Activated T-helper 1 cell treated with anti-CD3 and anti-CD28 coated beads, Interleukin-2, amount 50 U/mL, for 16 hours (primary cell): ENCODE measurements at regions not wholly inside any gene's neighbourhood (a gene's known extent, or its start where the extent isn't known, plus 50 kb on each side); places are given as distances from the start of the nearest gene placed in this dataset.
"Not testable (repeated sequence)": the region's sequence is repeated elsewhere in the genome, so short reads cannot be mapped to it uniquely, and the experiment has no call there.

Experiments used
- DNase-seq, 2 donors: peaks; one replicate each; pipeline ENCODE4 v3.0.0-alpha.2; 2020; ENCODE audit warnings: low read depth in 1 of 2, low spot score in 1 of 2

- no peak for DNase-seq
Observed at GRCh38 chr2:145906354-145906753, 1386.4 kb upstream of the ZEB2 start.

- DNase-seq: no peak
Observed at GRCh38 chr2:145905371-145905770, 1385.5 kb upstream of the ZEB2 start.

- DNase-seq: no peak
Observed at GRCh38 chr2:145897151-145897550, 1377.2 kb upstream of the ZEB2 start.

GRCh38 chr2:145887915-145888314 lies 1368.0 kb upstream of the ZEB2 start:
- no peak for DNase-seq

- DNase-seq: not testable (repeated sequence)
Observed at GRCh38 chr2:145880997-145881396, 1361.1 kb upstream of the ZEB2 start.

GRCh38 chr2:145875016-145875415 lies 1355.1 kb upstream of the ZEB2 start:
- DNase-seq: no peak

- DNase-seq: no peak
Observed at GRCh38 chr2:145874466-145874865, 1354.5 kb upstream of the ZEB2 start.

GRCh38 chr2:145864501-145864900 lies 1344.6 kb upstream of the ZEB2 start:
- DNase-seq: no peak

- DNase-seq: no peak
Observed at GRCh38 chr2:145861940-145862339, 1342.0 kb upstream of the ZEB2 start.

- no peak for DNase-seq
Observed at GRCh38 chr2:145860083-145860482, 1340.2 kb upstream of the ZEB2 start.

- no peak for DNase-seq
Observed at GRCh38 chr2:145855142-145855541, 1335.2 kb upstream of the ZEB2 start.

- DNase-seq: no peak
Observed at GRCh38 chr2:145854039-145854755, 1334.3 kb upstream of the ZEB2 start.

GRCh38 chr2:145851730-145852129 lies 1331.8 kb upstream of the ZEB2 start:
- no peak for DNase-seq

GRCh38 chr2:145849466-145849865 lies 1329.5 kb upstream of the ZEB2 start:
- DNase-seq: no peak

GRCh38 chr2:145846982-145847381 lies 1327.1 kb upstream of the ZEB2 start:
- DNase-seq: no peak

GRCh38 chr2:145845923-145846322 lies 1326.0 kb upstream of the ZEB2 start:
- DNase-seq: no peak

GRCh38 chr2:145845207-145845894 lies 1325.4 kb upstream of the ZEB2 start:
- no peak for DNase-seq

GRCh38 chr2:145841973-145842372 lies 1322.1 kb upstream of the ZEB2 start:
- DNase-seq: no peak

GRCh38 chr2:145836986-145837385 lies 1317.1 kb upstream of the ZEB2 start:
- no peak for DNase-seq

- no peak for DNase-seq
Observed at GRCh38 chr2:145835665-145836064, 1315.7 kb upstream of the ZEB2 start.

GRCh38 chr2:145832681-145833080 lies 1312.8 kb upstream of the ZEB2 start:
- no peak for DNase-seq

- DNase-seq: no peak
Observed at GRCh38 chr2:145829931-145830330, 1310.0 kb upstream of the ZEB2 start.

GRCh38 chr2:145827235-145827634 lies 1307.3 kb upstream of the ZEB2 start:
- no peak for DNase-seq
